PC-3 (cell line): ENCODE measurements at regions not wholly inside any gene's neighbourhood (a gene's known extent, or its start where the extent isn't known, plus 50 kb on each side); places are given as distances from the start of the nearest gene placed in this dataset.

ENCODE experiments used
- ATAC-seq: fragments of 200-7000 bp; cut with Tn5 transposase; 2 replicates; pipeline ENCODE4 v1.9.1; 2020; ENCODE audit warnings: mild to moderate bottlenecking, moderate library complexity
- BruUV-seq: library from RNA; stranded (reverse); fragments of 400-500 nt; replicated peaks from 2 replicates; lab custom pipeline; 2021; lab: Mats Ljungman, UMichigan
- CTCF ChIA-PET: fragments of 300-600 bp; sonication (Branson Sonifier 250); formaldehyde crosslinking; loops from one replicate; lab custom pipeline; 2022; ENCODE audit warnings: antibody characterized with exemption; lab: Charles Lee
- POLR2A ChIA-PET: fragments of 300-600 bp; sonication (Branson Sonifier 250); formaldehyde crosslinking; loops from one replicate; lab custom pipeline; 2022; ENCODE audit warnings: antibody characterized with exemption; ENCODE audit not compliant: unreplicated experiment; lab: Charles Lee
- DNase-seq: peaks from one replicate; pipeline ENCODE4 v3.0.0-alpha.2; 2015
- H2AFZ ChIP-seq: fragments of 300-600 bp; sonication (generic); 2 replicates; pipeline ENCODE4 v1.6.0; 2016; ENCODE audit warnings: antibody characterized with exemption, low read length
- H3F3A ChIP-seq: fragments of 300-600 bp; sonication (generic); one replicate; pipeline ENCODE4 v1.6.0; 2017; ENCODE audit warnings: antibody characterized with exemption, low read length, control low read depth, mild to moderate bottlenecking; ENCODE audit not compliant: unreplicated experiment
- H3K27ac ChIP-seq: fragments of 300-600 bp; sonication (generic); 2 replicates; pipeline ENCODE4 v1.5.1; 2016; ENCODE audit warnings: mild to moderate bottlenecking, low read length
- H3K27me3 ChIP-seq: fragments of 300-600 bp; sonication (generic); 2 replicates; pipeline ENCODE4 v1.6.1; 2016; ENCODE audit warnings: low read length, mixed read lengths
- H3K36me3 ChIP-seq: fragments of 300-600 bp; sonication (generic); 2 replicates; pipeline ENCODE4 v1.6.1; 2016; ENCODE audit warnings: low read depth, mixed run types, low read length, mixed read lengths
- H3K4me1 ChIP-seq: fragments of 300-600 bp; sonication (generic); 2 replicates; pipeline ENCODE4 v1.5.1; 2016; ENCODE audit warnings: low read length; ENCODE audit not compliant: insufficient read depth
- H3K4me2 ChIP-seq: fragments of 300-600 bp; sonication (generic); 2 replicates; pipeline ENCODE4 v1.6.0; 2016; ENCODE audit warnings: low read length
- H3K4me3 ChIP-seq: fragments of 300-600 bp; sonication (generic); 2 replicates; pipeline ENCODE4 v1.5.1; 2016; ENCODE audit warnings: mild to moderate bottlenecking, low read length, mixed read lengths
- H3K79me2 ChIP-seq: fragments of 300-600 bp; sonication (generic); 2 replicates; pipeline ENCODE4 v1.6.1; 2017; ENCODE audit warnings: low read length, mixed read lengths
- H3K9ac ChIP-seq: fragments of 300-600 bp; sonication (generic); 2 replicates; pipeline ENCODE4 v1.6.0; 2016; ENCODE audit warnings: mild to moderate bottlenecking, low read length
- H3K9me2 ChIP-seq: fragments of 300-600 bp; sonication (generic); replicated peaks from 2 replicates; pipeline ENCODE4 v1.6.1; 2016; ENCODE audit warnings: mixed run types, low read length, mixed read lengths
- H3K9me3 ChIP-seq: fragments of 300-600 bp; sonication (generic); 2 replicates; pipeline ENCODE4 v1.6.1; 2016; ENCODE audit warnings: low read length, mixed read lengths
- H4K20me1 ChIP-seq: fragments of 300-600 bp; sonication (generic); 2 replicates; pipeline ENCODE4 v1.6.1; 2016; ENCODE audit warnings: low read length, mixed read lengths
- CTCF ChIP-seq: fragments of 300-600 bp; sonication (generic); conservative IDR thresholded peaks from 2 replicates; pipeline ENCODE4 v1.5.1; 2017; ENCODE audit warnings: antibody characterized with exemption, low read depth, mild to moderate bottlenecking, low read length
- EZH2 ChIP-seq: fragments of 300-600 bp; sonication (generic); IDR thresholded peaks from one replicate; pipeline ENCODE4 v1.6.1; 2017; ENCODE audit warnings: antibody characterized with exemption, mild to moderate bottlenecking, low read length; ENCODE audit not compliant: unreplicated experiment
- EZH2phosphoT487 ChIP-seq: fragments of 300-600 bp; sonication (generic); IDR thresholded peaks from 2 replicates; pipeline ENCODE4 v1.6.1; 2018; ENCODE audit warnings: mild to moderate bottlenecking, antibody characterized with exemption, low read length, borderline replicate concordance
- intact Hi-C: fragments of 100-400 bp; cut with micrococcal nuclease; formaldehyde crosslinking; loops from 2 replicates; pipeline ENCODE4 v1.9.0; 2023

- Histone ChIP-seq H3K27me3 (peaks cover 85% of the 10 kb centered on the region), H3K4me1 (no peaks in the 10 kb centered on the region), H3K9me2 (no peaks in the 10 kb centered on the region), H3K9ac (no peak overlapping the region), H4K20me1 (no peaks in the 10 kb centered on the region), H3K4me3 (no peak overlapping the region), H3K27ac (no peak overlapping the region), H3K9me3 (no peaks in the 10 kb centered on the region), H3F3A (no peaks in the 10 kb centered on the region), H3K4me2 (no peak overlapping the region), H3K79me2 (no peaks in the 10 kb centered on the region), H3K36me3 (no peaks in the 10 kb centered on the region), H2AFZ (no peak overlapping the region)
- ATAC-seq (no peak), DNase-seq (no peak)
- TF ChIP-seq CTCF (no peak), EZH2 (no peak)
- intact Hi-C loops = no loop called here
- POLR2A ChIA-PET = no interaction called here
- no TSS peak for BruUV-seq
- CTCF ChIA-PET = interaction anchor here (0.6 kb wide), 1 partner anchor 203 kb away, joined by 5 read pairs; no protein-coding TSS in a partner anchor
Measured at GRCh38 chr13:26910754-26911465, 150.3 kb upstream of the GPR12 start.

GRCh38 chr13:26909477-26909876 is 148.9 kb upstream of the GPR12 start:
- Histone ChIP-seq H3K36me3 (no peaks in the 10 kb centered on the region), H3K9me3 (no peaks in the 10 kb centered on the region), H4K20me1 (no peaks in the 10 kb centered on the region), H3K9me2 (no peaks in the 10 kb centered on the region), H3K27ac (no peak overlapping the region), H3K9ac (no peak overlapping the region), H3K4me1 (no peaks in the 10 kb centered on the region), H3K4me3 (no peak overlapping the region), H3K27me3 (peaks cover 90% of the 10 kb centered on the region), H3F3A (no peaks in the 10 kb centered on the region), H3K79me2 (no peaks in the 10 kb centered on the region), H3K4me2 (no peak overlapping the region), H2AFZ (no peak overlapping the region)
- no peak for ATAC-seq
- BruUV-seq = no TSS peak
- ChIA-PET CTCF (no interaction called here), POLR2A (no interaction called here)
- intact Hi-C loops = no loop called here
- DNase-seq = no peak
- TF ChIP-seq EZH2 (no peak), CTCF (no peak), EZH2phosphoT487 (no peak)

GRCh38 chr13:26908126-26908525 is 147.5 kb upstream of the GPR12 start:
- no peak for DNase-seq
- Histone ChIP-seq H3K9me3 (no peaks in the 10 kb centered on the region), H3K27ac (no peak overlapping the region), H3K4me3 (no peak overlapping the region), H2AFZ (no peak overlapping the region), H3K36me3 (no peaks in the 10 kb centered on the region), H3K9me2 (no peaks in the 10 kb centered on the region), H3K4me2 (no peak overlapping the region), H3K79me2 (no peaks in the 10 kb centered on the region), H3K27me3 (peaks cover 93% of the 10 kb centered on the region), H4K20me1 (no peaks in the 10 kb centered on the region), H3K9ac (no peak overlapping the region), H3K4me1 (no peaks in the 10 kb centered on the region), H3F3A (no peaks in the 10 kb centered on the region)
- intact Hi-C loops = no loop called here
- CTCF ChIA-PET = no interaction called here
- TF ChIP-seq EZH2 (no peak), CTCF (no peak), EZH2phosphoT487 (no peak)
- POLR2A ChIA-PET = no interaction called here
- no TSS peak for BruUV-seq
- no peak for ATAC-seq
